ENCODE measurements at regions not wholly inside any gene's neighbourhood (a gene's known extent, or its start where the extent isn't known, plus 50 kb on each side); places are given as distances from the start of the nearest gene placed in this dataset.

DNA sequence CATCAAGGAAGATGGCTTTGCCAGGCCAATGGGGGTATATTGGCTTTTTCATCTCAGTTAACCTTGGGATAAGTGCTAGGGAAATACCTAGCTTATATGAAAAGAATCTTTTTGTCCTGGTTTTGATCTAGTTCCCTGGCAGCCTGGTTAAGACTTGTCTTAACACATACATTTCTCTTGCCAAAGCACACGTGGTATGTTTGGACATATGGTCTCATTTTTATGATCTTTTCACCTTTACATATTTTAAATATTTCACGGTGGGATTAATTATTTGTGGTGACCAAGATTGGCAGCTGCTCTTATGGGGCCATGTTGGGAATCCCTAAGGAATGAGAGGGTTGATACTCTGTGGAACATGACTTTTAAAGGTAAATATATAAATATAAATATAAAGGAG lies 312.5 kb downstream of the NPR3 start:
- TF ChIP-seq, protein P1, sequence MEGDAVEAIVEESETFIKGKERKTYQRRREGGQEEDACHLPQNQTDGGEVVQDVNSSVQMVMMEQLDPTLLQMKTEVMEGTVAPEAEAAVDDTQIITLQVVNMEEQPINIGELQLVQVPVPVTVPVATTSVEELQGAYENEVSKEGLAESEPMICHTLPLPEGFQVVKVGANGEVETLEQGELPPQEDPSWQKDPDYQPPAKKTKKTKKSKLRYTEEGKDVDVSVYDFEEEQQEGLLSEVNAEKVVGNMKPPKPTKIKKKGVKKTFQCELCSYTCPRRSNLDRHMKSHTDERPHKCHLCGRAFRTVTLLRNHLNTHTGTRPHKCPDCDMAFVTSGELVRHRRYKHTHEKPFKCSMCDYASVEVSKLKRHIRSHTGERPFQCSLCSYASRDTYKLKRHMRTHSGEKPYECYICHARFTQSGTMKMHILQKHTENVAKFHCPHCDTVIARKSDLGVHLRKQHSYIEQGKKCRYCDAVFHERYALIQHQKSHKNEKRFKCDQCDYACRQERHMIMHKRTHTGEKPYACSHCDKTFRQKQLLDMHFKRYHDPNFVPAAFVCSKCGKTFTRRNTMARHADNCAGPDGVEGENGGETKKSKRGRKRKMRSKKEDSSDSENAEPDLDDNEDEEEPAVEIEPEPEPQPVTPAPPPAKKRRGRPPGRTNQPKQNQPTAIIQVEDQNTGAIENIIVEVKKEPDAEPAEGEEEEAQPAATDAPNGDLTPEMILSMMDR (IDR thresholded peaks at IDR 0.05), result no peak

GRCh38 chr5:33032271-33033070 lies 321.4 kb downstream of the NPR3 start:
- ChIA-PET CTCF (no interaction called here), POLR2A (no interaction called here)
- Histone ChIP-seq H3K27ac (ENCODE audit: low read depth in 1 of 2, low read length in 2 of 2) (no peak overlapping the region), H3K4me1 (ENCODE audit: insufficient read depth, low read length) (no peaks in the 10 kb centered on the region), H3K27me3 (ENCODE audit: control insufficient read depth in 1 of 2, insufficient read depth in 2 of 2, low read length in 2 of 2) (no peaks in the 10 kb centered on the region), H3K4me3 (ENCODE audit: low read length) (no peak overlapping the region), H3K36me3 (ENCODE audit: insufficient read depth, low read length) (no peaks in the 10 kb centered on the region), H3K9me3 (ENCODE audit: control insufficient read depth in 1 of 2, insufficient read depth in 1 of 2, low read length in 2 of 2) (peaks cover 0 to 6% of the 10 kb centered on the region in 2 experiments)
- Mint-ChIP-seq H3K4me3 (no peak overlapping the region), H3K36me3 (ENCODE audit: low read depth) (no peaks in the 10 kb centered on the region), H3K27ac (no peak overlapping the region), H3K27me3 (no peaks in the 10 kb centered on the region), H3K9me3 (peaks cover 5% of the 10 kb centered on the region), H3K4me1 (ENCODE audit: low read depth) (no peaks in the 10 kb centered on the region)
- intact Hi-C loops (cut with DNase I, micrococcal nuclease), result no loop called here
- DNase-seq (no peak), ATAC-seq (ENCODE audit: poor library complexity) (no peak)
- TF ChIP-seq, protein P1 (IDR thresholded peaks at IDR 0.05), result no peak

More for the DNA sequence above, 312.5 kb downstream of the NPR3 start:
- Histone ChIP-seq H3K9me3 (ENCODE audit: control insufficient read depth in 1 of 2, insufficient read depth in 1 of 2, low read length in 2 of 2) (no peaks in the 10 kb centered on the region), H3K4me3 (ENCODE audit: low read length) (no peak overlapping the region), H3K27me3 (ENCODE audit: control insufficient read depth in 1 of 2, insufficient read depth in 2 of 2, low read length in 2 of 2) (no peaks in the 10 kb centered on the region), H3K36me3 (ENCODE audit: insufficient read depth, low read length) (no peaks in the 10 kb centered on the region), H3K4me1 (ENCODE audit: insufficient read depth, low read length) (no peaks in the 10 kb centered on the region), H3K27ac (ENCODE audit: low read depth in 1 of 2, low read length in 2 of 2) (no peak overlapping the region)
- H3K9me3 Mint-ChIP-seq, result no peaks in the 10 kb centered on the region
- DNase-seq, result no peak
- ATAC-seq (ENCODE audit: poor library complexity), result no peak
- POLR2A ChIA-PET, result no interaction called here
- CTCF ChIA-PET, result no interaction called here
- no peaks in the 10 kb centered on the region for H3K27me3 Mint-ChIP-seq
- no peaks in the 10 kb centered on the region for H3K4me1 Mint-ChIP-seq (ENCODE audit: low read depth)
- intact Hi-C loops (cut with DNase I, micrococcal nuclease), result no loop called here
- H3K4me3 Mint-ChIP-seq, result no peak overlapping the region
- H3K27ac Mint-ChIP-seq, result no peak overlapping the region
- H3K36me3 Mint-ChIP-seq (ENCODE audit: low read depth), result no peaks in the 10 kb centered on the region

- no peak overlapping the region for H3K27ac ChIP-seq (ENCODE audit: low read depth in 1 of 2, low read length in 2 of 2)
Observed at GRCh38 chr5:33033516-33033915, 322.4 kb downstream of the NPR3 start.

More at GRCh38 chr5:33033516-33033915, 322.4 kb downstream of the NPR3 start:
- ChIA-PET POLR2A (no interaction called here), CTCF (no interaction called here)
- Histone ChIP-seq H3K36me3 (ENCODE audit: insufficient read depth, low read length) (no peaks in the 10 kb centered on the region), H3K4me3 (ENCODE audit: low read length) (no peak overlapping the region), H3K27me3 (ENCODE audit: control insufficient read depth in 1 of 2, insufficient read depth in 2 of 2, low read length in 2 of 2) (no peaks in the 10 kb centered on the region), H3K4me1 (ENCODE audit: insufficient read depth, low read length) (no peaks in the 10 kb centered on the region), H3K9me3 (ENCODE audit: control insufficient read depth in 1 of 2, insufficient read depth in 1 of 2, low read length in 2 of 2) (peaks cover 0 to 6% of the 10 kb centered on the region in 2 experiments)
- H3K4me3 Mint-ChIP-seq, result no peak overlapping the region
- TF ChIP-seq, protein P1 (IDR thresholded peaks at IDR 0.05), result no peak
- peaks cover 5% of the 10 kb centered on the region for H3K9me3 Mint-ChIP-seq
- no peaks in the 10 kb centered on the region for H3K27me3 Mint-ChIP-seq
- DNase-seq (no peak), ATAC-seq (ENCODE audit: poor library complexity) (no peak)
- no peak overlapping the region for H3K27ac Mint-ChIP-seq
- no peaks in the 10 kb centered on the region for H3K36me3 Mint-ChIP-seq (ENCODE audit: low read depth)
- no peaks in the 10 kb centered on the region for H3K4me1 Mint-ChIP-seq (ENCODE audit: low read depth)
- intact Hi-C loops (cut with DNase I, micrococcal nuclease), result no loop called here
